EL (cell line): ENCODE measurements at regions not wholly inside any gene's neighbourhood (a gene's known extent, or its start where the extent isn't known, plus 50 kb on each side); places are given as distances from the start of the nearest gene placed in this dataset.
"Not testable (repeated sequence)": the region's sequence is repeated elsewhere in the genome, so short reads cannot be mapped to it uniquely, and the experiment has no call there.

Experiments used
- DNase-seq: peaks from one replicate; pipeline ENCODE4 v3.0.0-alpha.2; 2016

DNA sequence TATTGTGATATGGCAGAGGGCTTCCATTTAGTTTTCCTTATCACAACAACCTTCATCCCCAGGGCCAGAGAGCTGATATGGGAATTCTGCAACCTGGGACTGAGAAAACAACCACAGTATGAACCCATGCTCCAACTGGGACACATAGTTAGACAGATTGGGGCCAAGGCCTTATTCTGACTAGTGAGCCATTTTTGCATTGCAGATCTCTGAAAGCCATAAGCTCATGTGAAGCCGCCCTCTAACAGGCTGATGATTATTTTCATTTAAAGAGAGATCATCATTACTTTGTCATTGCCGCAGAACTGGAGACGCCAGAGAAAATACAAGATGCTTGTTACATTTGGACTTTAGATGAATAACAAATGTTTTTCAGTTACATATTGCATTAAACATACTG is 791.7 kb upstream of the POM121L12 start:
- no peak for DNase-seq

DNA sequence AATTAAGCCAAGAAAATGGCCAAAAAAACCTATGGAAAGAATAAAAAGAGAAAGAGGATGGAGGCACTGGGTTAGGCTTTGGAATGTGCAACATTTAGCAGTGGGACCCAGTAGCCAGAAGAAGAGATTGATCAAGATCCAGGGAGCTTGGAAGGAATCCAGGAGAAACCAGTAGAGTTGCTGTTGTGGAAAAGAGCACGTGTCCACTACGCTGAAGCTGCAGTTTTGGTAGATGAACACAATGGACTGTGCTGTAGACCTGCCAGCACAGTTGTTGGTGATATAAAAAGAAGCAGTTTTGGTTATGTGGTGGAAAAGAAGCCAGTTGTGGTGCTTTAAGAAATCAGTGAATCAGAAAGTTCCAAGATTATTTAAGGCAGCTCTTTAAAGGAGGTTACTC is 802.2 kb upstream of the POM121L12 start:
- DNase-seq, result no peak

- DNase-seq, result no peak
Measured at GRCh38 chr7:52211930-52212329, 823.5 kb upstream of the POM121L12 start.

GRCh38 chr7:52209614-52210013 is 825.8 kb upstream of the POM121L12 start:
- no peak for DNase-seq

- DNase-seq, result no peak
Measured at GRCh38 chr7:52197221-52197620, 838.2 kb upstream of the POM121L12 start.

DNA sequence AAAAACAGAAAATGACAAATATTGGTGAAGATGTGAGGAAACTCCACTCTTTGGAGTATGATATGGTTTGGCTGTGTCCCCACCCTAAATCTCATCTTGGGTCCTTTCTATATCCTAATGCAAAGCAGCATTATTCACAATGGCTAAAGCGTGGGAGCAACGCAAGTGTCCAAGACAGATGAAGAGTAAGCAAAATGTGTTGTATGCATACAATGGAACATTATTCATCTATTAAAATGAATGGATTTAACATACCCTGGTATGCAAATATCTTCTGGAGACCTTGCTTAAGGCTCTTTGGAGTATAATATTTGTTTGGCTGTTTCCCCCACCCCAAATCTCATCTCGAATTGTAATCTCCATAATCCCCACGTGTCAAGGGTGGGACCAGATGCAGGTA is 839.8 kb upstream of the POM121L12 start:
- no peak for DNase-seq

DNA sequence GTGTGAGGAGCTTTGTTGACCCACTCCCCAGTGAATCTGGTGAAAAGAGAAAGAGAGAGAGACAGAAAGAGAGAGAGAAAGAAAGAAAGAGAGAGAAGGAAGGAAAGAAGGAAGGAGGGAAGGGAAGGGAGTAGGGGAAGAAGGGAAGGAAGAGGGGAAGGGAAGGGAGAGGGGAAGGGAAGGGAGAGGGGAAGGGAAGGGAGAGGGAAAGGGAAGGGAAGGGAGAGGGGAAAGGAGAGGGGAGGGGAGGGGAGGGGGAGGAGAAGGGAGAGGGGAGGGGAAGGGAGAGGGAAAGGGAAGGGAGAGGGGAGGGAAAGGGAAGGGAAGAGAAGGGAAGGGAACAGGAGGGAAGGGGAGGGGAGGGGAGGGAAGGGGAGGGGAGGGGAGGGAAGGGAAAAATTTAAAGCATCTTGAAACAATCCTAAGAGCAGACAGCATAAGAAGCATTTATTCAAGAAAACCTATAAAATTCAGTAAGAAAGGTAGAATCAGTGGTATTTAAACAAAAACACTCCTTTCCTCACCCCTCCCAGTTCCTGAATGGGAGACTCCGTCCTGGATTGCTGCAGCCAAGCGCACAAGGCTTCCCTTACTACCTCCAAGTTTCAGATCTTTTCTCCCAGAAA is 846.2 kb upstream of the POM121L12 start:
- DNase-seq, result no peak

GRCh38 chr7:52184006-52184703 is 851.3 kb upstream of the POM121L12 start:
- DNase-seq, result no peak

- no peak for DNase-seq
Measured at GRCh38 chr7:52179934-52180333, 855.5 kb upstream of the POM121L12 start.

- DNase-seq, result no peak
Measured at GRCh38 chr7:52168085-52168484, 851.5 kb upstream of the COBL start.

DNA sequence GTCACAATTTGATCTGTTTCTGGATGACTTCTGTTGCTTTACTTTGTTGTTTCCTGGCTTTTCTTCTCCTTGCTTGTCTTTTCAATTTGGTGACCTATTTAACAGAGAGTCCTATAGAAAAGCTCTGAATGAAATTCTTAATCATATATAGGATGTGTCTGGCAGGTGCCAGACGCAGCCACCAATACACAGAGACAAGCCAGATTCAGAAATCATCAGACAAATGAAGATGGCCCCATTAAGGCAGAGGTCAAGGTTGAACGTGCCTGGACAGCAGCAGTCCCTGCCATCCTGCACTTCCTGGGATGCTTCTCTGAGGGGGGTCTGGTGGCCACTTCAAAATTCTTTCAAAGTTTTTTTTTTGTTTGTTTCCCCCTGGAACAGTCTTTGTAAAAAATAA is 846.7 kb upstream of the COBL start:
- no peak for DNase-seq

GRCh38 chr7:52161483-52161882 is 844.9 kb upstream of the COBL start:
- DNase-seq, result no peak

DNA sequence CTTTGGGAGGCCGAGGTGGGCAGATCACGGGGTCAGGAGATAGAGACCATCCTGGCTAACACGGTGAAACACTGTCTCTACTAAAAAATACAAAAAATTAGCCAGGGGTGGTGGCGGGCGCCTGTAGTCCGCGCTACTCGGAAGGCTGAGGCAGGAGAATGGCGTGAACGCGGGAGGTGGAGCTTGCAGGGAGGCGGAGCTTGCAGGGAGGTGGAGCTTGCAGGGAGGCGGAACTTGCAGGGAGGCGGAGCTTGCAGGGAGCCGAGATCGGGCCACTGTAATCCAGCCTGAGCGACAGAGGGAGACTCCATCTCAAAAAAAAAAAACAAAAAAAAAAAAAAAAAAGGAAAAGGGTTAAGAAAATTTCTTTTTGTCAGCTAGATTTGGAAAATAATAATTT is 842.8 kb upstream of the COBL start:
- DNase-seq, result not testable (repeated sequence)

- no peak for DNase-seq
Measured at GRCh38 chr7:52154382-52154781, 837.8 kb upstream of the COBL start.

DNA sequence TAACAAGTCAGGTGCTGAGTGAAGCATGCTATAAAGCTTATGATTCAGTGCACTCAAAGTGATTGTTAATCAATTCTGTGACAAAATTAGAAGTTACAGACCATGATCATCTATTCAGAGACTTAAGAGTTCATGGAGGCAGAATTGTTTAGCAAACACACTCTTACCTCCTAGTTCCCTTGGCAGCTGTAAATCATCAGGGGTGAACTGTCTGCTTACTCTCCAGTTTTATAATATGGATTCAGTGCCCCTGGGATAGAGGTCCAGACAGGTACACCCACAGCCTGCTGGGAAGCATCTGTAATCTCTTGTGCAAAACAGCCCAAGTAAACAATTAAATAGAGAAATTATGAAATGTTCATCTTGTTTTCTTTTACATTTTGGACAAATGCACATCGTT is 835.0 kb upstream of the COBL start:
- DNase-seq, result no peak

- no peak for DNase-seq
Measured at GRCh38 chr7:52150952-52151351, 834.3 kb upstream of the COBL start.

DNA sequence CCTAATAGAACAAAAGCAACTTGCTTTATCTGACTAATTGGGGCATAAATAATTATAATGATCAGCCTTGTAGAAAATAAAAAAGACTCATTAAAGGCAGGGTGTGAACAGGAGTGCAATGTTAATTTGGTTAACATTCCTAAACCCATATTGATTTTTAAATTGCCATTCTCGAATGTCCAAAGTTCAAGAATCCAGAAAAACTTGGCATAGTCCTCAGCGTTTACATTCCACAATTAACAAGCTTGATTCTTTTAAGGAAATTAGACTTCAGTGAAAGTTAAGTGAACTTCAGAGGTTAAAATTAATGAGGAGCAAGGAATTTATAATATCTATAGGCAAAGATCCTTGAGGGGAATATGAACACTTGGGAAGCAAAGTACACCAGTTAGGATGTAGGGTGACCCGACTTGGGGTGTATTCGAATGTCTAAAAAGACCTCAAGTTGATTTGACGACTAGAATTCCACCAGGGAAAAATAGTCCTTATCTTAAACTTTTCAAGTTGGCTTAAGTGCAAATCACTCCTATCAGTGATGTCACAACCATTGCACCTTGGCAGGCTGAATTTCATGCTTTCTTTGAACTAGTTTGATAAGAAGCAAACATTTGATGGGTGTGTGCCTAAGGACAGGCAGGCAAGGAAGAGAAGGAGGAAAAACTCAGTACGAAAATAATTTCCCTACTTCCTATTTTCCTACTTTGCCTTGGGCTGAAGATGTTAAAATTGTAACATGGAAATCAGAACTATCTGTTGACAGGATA is 830.4 kb upstream of the COBL start:
- no peak for DNase-seq

DNA sequence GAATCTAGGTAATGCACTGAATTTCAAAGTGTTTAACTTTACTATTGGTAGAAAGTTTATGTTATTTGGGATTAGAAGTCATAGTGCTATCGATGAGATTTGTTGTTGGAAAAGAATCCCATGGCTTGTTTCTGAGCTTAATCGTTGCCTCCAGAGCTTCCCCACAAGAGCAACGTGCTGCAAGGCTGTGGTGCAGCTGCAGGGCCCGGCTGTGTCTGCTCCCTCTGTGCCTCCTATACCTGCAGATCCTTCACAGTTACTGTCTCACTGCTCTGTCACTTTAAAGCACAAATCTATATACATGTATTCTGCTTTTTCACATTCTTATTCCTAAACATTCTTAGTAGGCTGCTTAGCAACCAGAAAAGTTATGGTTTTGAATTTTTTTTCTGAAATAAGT is 826.6 kb upstream of the COBL start:
- no peak for DNase-seq

DNA sequence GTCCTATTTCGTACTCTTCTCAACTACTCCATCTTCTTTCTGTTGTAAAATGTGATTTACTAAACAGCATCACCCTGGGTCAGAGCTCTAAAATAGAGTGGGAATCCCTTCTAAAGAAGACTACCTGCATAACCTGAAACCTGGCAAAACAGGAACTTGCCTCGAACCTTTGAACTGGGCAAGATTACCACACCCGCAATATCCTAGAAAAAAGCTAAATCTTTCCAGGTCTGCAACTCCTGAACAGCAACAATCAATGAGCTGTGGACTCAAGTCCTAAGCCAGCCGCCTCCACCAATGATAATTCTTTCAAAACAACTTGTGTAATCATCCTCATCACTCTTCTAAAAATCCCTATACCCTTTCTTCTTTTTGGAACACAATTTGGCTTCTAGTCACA is 824.2 kb upstream of the COBL start:
- no peak for DNase-seq

DNA sequence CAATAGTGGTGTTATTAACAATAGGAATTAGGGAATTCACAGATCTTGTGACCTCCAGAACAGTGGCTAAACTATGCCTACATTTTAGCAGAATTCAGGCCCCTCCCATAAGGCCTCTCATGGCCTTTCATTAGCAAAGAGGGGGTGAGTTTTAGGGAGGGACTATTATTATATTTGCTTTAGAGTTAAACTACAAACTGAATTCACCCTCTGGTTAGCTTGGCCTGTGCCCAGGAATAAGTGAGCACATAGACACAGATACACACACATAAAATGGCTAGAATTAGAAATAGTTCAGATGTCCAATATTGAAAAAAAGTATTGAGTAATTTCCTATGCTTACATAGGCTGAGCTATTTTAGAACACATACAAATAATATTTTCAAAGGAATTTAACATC is 818.8 kb upstream of the COBL start:
- no peak for DNase-seq

GRCh38 chr7:52129278-52129677 is 812.7 kb upstream of the COBL start:
- no peak for DNase-seq

- no peak for DNase-seq
Measured at GRCh38 chr7:52120912-52121311, 804.3 kb upstream of the COBL start.

DNA sequence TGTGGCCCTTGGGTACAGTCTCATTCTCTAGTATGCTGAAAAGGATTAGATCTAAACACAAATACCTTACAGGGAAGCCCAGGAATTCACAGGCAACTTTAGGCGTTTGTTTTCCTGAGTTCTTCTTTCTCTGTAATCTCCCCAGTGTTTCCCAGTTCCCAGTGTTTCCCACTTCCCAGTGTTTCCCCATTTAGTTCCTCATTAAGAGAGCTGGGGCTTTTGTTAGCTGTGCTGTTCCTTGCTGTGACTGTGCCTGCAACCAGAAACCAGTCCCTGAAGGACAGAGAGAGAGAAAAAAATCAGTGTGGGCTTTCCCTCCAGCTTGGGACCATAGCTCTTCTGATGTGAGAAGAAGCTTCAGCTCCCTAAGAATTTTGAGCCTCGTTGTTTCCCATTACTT is 802.9 kb upstream of the COBL start:
- DNase-seq, result no peak

- no peak for DNase-seq
Measured at GRCh38 chr7:52114509-52114908, 797.9 kb upstream of the COBL start.
